ENCODE measurements at regions not wholly inside any gene's neighbourhood (a gene's known extent, or its start where the extent isn't known, plus 50 kb on each side); places are given as distances from the start of the nearest gene placed in this dataset.
"Not testable (repeated sequence)": the region's sequence is repeated elsewhere in the genome, so short reads cannot be mapped to it uniquely, and the experiment has no call there.

DNA sequence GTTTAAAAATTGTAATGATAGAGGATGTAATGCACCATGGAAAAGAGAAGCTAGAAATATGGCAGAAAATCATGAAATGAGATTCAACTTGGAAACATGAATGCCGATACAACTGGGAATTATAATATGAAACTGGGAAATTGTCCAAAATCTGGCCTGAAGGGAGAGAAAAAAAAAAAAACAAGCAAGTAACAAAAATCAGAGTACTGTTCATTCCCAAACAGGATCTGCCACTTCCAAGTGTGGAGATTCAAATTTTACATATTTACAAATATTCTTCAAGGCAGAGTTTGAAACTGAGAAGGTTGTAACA is 56.6 kb upstream of the MOCS2 start:
- no peak overlapping the region for H3K4me3 Mint-ChIP-seq
- H3K27ac Mint-ChIP-seq, result no peak overlapping the region
- ChIA-PET CTCF (interaction anchor here (1.1 to 1.2 kb wide), 2 partner anchors 43 to 1063 kb away, joined by 3 read pairs; no protein-coding TSS in a partner anchor), POLR2A (no interaction called here)
- TF ChIP-seq, protein P1, sequence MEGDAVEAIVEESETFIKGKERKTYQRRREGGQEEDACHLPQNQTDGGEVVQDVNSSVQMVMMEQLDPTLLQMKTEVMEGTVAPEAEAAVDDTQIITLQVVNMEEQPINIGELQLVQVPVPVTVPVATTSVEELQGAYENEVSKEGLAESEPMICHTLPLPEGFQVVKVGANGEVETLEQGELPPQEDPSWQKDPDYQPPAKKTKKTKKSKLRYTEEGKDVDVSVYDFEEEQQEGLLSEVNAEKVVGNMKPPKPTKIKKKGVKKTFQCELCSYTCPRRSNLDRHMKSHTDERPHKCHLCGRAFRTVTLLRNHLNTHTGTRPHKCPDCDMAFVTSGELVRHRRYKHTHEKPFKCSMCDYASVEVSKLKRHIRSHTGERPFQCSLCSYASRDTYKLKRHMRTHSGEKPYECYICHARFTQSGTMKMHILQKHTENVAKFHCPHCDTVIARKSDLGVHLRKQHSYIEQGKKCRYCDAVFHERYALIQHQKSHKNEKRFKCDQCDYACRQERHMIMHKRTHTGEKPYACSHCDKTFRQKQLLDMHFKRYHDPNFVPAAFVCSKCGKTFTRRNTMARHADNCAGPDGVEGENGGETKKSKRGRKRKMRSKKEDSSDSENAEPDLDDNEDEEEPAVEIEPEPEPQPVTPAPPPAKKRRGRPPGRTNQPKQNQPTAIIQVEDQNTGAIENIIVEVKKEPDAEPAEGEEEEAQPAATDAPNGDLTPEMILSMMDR (IDR thresholded peaks at IDR 0.05), result no peak
- H3K27me3 Mint-ChIP-seq, result peaks cover 3% of the 10 kb centered on the region
- intact Hi-C loops (cut with micrococcal nuclease), result no loop called here
- no peaks in the 10 kb centered on the region for H3K9me3 Mint-ChIP-seq
- H3K4me1 Mint-ChIP-seq (ENCODE audit: low read depth), result no peaks in the 10 kb centered on the region
- H3K36me3 Mint-ChIP-seq (ENCODE audit: low read depth), result no peaks in the 10 kb centered on the region
- ATAC-seq (no peak), DNase-seq (no peak)

DNA sequence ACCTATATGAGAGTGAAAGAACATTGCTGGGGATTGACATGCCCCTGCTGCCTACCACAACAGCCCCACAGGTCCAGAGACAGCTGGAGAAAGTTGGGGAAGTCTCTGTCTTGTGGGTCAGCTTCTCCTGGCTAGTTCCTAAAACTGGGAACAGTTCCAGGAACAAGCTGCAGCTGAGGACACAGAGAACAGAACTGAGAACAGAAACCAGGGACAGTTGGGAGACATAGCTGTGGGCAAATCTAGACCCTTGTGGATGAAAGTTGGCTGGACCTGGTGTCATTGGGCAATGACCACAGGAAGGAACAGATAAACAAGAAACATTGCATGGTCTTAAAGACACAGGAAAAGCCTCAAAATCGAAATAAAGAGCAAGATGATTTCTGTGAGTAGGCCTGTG is 58.3 kb upstream of the MOCS2 start:
- TF ChIP-seq, protein P1 (IDR thresholded peaks at IDR 0.05), result no peak
- ATAC-seq (no peak), DNase-seq (no peak)
- ChIA-PET POLR2A (interaction anchor here (0.6 kb wide), 1 partner anchor 1674 kb away, joined by 3 read pairs; no protein-coding TSS in a partner anchor), CTCF (no interaction called here)
- Mint-ChIP-seq H3K4me1 (ENCODE audit: low read depth) (no peaks in the 10 kb centered on the region), H3K4me3 (no peak overlapping the region), H3K27me3 (peaks cover 3% of the 10 kb centered on the region), H3K27ac (no peak overlapping the region), H3K9me3 (no peaks in the 10 kb centered on the region), H3K36me3 (ENCODE audit: low read depth) (no peaks in the 10 kb centered on the region)
- intact Hi-C loops (cut with micrococcal nuclease), result no loop called here

DNA sequence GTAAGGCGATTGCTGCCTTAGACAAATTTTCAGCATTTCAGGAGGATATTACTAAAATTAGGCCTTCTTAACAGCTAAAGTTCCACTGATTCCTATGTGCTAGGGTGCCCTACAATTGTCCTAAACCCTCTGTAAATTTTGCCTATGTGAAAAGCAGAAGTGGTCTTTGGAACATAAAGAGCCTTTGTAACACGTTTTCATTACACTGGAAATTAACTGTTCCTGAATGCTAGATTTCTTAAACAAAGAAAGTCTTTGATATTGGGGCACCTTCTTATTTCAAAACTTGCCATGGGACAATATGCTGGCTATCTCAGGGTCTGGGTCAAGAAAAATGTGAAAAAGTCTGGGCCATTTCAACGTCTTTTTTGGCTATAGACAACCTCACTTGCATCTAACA is 60.4 kb upstream of the MOCS2 start:
- CTCF ChIA-PET, result interaction anchor here (0.7 to 3.1 kb wide), 7 partner anchors 9 to 1064 kb away, joined by 3 to 13 read pairs (median 4); no protein-coding TSS in a partner anchor
- no peak overlapping the region for H3K4me3 Mint-ChIP-seq
- no peak overlapping the region for H3K27ac Mint-ChIP-seq
- TF ChIP-seq, protein P1 (IDR thresholded peaks at IDR 0.05), result no peak
- no peaks in the 10 kb centered on the region for H3K9me3 Mint-ChIP-seq
- no peaks in the 10 kb centered on the region for H3K36me3 Mint-ChIP-seq (ENCODE audit: low read depth)
- ATAC-seq (no peak), DNase-seq (no peak)
- intact Hi-C loops (cut with micrococcal nuclease), result no loop called here
- H3K27me3 Mint-ChIP-seq, result peaks cover 8% of the 10 kb centered on the region
- H3K4me1 Mint-ChIP-seq (ENCODE audit: low read depth), result no peaks in the 10 kb centered on the region
- POLR2A ChIA-PET, result no interaction called here

DNA sequence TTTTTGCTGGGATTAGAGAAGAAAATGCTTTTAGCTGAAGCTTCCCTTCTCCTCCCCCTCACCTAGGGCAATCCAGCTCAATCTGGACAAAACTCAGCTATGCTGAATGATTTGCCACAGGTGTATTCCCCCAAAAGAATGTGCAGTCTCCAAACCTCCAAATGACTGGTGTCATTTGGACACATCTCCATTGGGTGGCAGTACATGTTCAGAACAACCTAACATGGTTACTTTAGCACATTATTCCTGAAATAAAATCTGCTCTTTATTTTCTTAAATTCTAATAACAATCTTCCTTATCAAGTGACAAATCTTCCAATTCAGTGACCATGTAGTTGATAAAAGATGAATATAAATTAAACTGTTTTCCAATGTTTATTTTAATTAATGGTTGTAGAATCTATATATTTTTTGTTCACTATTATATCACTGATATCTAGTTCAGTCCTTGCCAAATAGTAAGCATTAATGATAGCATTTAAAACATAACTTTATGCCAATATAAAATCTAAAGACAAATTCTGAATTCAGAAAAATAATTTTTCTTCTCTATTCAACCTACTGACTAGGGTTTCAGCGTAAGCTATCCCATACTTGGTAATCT is 61.3 kb upstream of the MOCS2 start:
- TF ChIP-seq, protein P1 (IDR thresholded peaks at IDR 0.05), result peak; percentile 60
- peaks cover 9% of the 10 kb centered on the region for H3K27me3 Mint-ChIP-seq
- no peaks in the 10 kb centered on the region for H3K4me1 Mint-ChIP-seq (ENCODE audit: low read depth)
- no peaks in the 10 kb centered on the region for H3K36me3 Mint-ChIP-seq (ENCODE audit: low read depth)
- ChIA-PET POLR2A (no interaction called here), CTCF (interaction anchor here (0.7 to 3.1 kb wide), 9 partner anchors 9 to 1063 kb away, joined by 3 to 13 read pairs (median 4); no protein-coding TSS in a partner anchor)
- no peak overlapping the region for H3K4me3 Mint-ChIP-seq
- intact Hi-C loops (cut with micrococcal nuclease), result no loop called here
- no peaks in the 10 kb centered on the region for H3K9me3 Mint-ChIP-seq
- DNase-seq, result peak; percentile 22
- no peak overlapping the region for H3K27ac Mint-ChIP-seq
- peak; percentile 65 for ATAC-seq

DNA sequence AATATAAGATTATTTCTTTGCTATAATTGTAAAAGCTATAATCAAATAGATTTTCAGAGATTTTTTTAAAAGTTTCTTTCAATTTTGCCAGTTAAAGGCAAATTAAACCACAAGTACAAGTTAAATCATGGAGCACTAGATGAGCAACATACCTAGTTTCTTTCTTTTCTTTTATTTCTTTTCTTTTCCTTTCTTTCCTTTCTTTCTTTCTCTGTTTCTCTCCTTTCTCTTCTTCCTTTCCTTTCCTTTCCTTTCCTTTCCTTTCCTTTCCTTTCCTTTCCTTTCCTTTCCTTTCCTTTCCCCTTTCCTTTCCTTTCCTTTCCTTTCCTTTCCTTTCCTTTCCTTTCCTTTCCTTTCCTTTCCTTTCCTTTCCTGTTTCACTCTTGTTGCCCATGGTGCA is 62.5 kb upstream of the MOCS2 start:
- ATAC-seq; H3K9me3 Mint-ChIP-seq; intact Hi-C loops (cut with micrococcal nuclease); H3K36me3 Mint-ChIP-seq (ENCODE audit: low read depth); H3K27me3 Mint-ChIP-seq; DNase-seq; H3K27ac Mint-ChIP-seq; POLR2A ChIA-PET; H3K4me1 Mint-ChIP-seq (ENCODE audit: low read depth); H3K4me3 Mint-ChIP-seq: not testable (repeated sequence)
- CTCF ChIA-PET, result interaction anchor here (0.9 to 3.1 kb wide), 3 partner anchors 20 to 1057 kb away, joined by 3 to 13 read pairs (median 3); no protein-coding TSS in a partner anchor

All from activated CD8-positive, alpha-beta T cell treated with anti-CD3 and anti-CD28 coated beads for 36 hours (primary cell).